Ovary (tissue), 7 donors: ENCODE measurements at regions not wholly inside any gene's neighbourhood (a gene's known extent, or its start where the extent isn't known, plus 50 kb on each side); places are given as distances from the start of the nearest gene placed in this dataset.

Experiments used
- DNase-seq, 5 donors: peaks; one replicate each; pipeline ENCODE4 v3.0.0-alpha.2; 2019 to 2020
- H3K27ac ChIP-seq, 2 donors: fragments of 200-600 bp; one replicate each; pipeline versions ENCODE4 v1.5.1 to v1.8.0; 2019 to 2022
- H3K27me3 ChIP-seq: fragments of 200-600 bp; one replicate; pipeline ENCODE4 v1.8.0; 2022
- H3K36me3 ChIP-seq: fragments of 200-600 bp; sonication (generic); one replicate; pipeline ENCODE4 v1.5.1; 2019
- H3K4me1 ChIP-seq: one replicate; pipeline ENCODE4 v1.8.1; 2013; ENCODE audit warnings: mild to moderate bottlenecking, moderate library complexity; ENCODE audit not compliant: insufficient read depth
- H3K4me3 ChIP-seq: fragments of 200-600 bp; sonication (generic); one replicate; pipeline ENCODE4 v1.5.1; 2017
- H3K9me3 ChIP-seq, 2 donors: fragments of 200-600 bp in 1 of 2; sonication (generic) in 1 of 2; one replicate each; pipeline versions ENCODE4 v1.5.1 to v1.8.1; 2013 to 2019; ENCODE audit warnings: mild to moderate bottlenecking in 1 of 2, moderate library complexity in 1 of 2
- EP300 ChIP-seq: sonication (generic); formaldehyde crosslinking; IDR thresholded peaks from one replicate; pipeline ENCODE4 v1.6.1; 2017; ENCODE audit warnings: antibody characterized with exemption
- POLR2A ChIP-seq: fragments of 450-650 bp; IDR thresholded peaks from one replicate; pipeline ENCODE4 v1.6.1; 2017; ENCODE audit warnings: antibody characterized with exemption, mild to moderate bottlenecking, moderate library complexity
- WGBS, 3 donors: extraction: QIAGEN DNeasy Blood & Tissue Kit in 1 of 3; methylation state at CpG; one replicate each; pipeline versions ENCODE4 v1.1.5 to v1.1.7; 2013 to 2017; 5-methylcytosine and 5-hydroxymethylcytosine counted together
- intact Hi-C, 4 donors: fragments of 100-400 bp; cut with DNase I; formaldehyde crosslinking; loops; one replicate each; pipeline versions ENCODE4 v1.11.0 to v1.15.1; 2022 to 2023
- TF ChIP-seq, protein P1 (sequence below), 3 donors: fragments of 450-650 bp in 2 of 3; fragments of 200-600 bp in 1 of 3; IDR thresholded peaks; one replicate each; pipeline versions ENCODE4 v1.5.1 to v1.8.0; 2016 to 2022; ENCODE audit warnings: antibody characterized with exemption in 3 of 3, mild to moderate bottlenecking in 1 of 3
- donor health status: DM: no; HTN: no; CAD: no; lungs with moderate emphysema.
- donor health status: DM: no; HTN: no; CAD: no.
- donor health status: Bipolar disorder and iron deficiency.
- donor health status: DM: no; HTN: no; CAD: no.
- donor health status: DM: yes; HTN: yes; CAD: no.

DNA sequence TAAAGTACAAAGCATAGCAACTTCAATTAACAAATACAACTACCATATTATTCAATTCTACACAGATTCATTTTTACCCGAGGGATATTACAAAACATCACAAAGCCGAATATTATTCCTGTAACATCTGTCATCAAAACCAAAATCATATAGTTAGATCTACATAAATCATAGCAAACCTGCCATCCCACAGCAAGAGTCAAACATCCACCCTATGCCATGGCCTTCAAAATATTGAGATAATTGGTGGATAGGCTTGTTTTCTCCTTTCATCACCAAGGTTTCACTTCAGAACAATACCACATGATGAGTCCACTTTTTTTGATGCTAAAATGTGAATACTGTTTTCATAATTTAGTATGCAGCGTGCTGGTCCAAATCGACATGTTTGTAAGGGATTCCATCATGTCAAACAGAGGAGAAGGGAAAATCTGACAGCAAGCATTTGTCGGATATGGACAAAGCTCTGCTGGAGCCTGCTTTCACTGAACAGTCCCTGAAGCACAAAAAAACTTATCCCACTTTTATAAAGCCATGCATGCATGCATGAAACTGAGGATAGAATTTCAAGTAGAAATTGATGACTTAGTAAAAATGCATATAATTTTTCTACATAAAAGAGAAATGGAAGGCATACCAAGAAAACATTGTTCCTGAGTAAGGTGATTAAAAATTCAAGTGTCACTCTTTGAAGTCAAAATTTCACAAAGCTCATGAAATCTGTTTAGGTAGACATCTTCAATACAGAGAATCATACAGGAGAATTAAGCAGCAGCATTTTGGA is 494.1 kb downstream of the HACE1 start:
- WGBS, 3 donors: 80 to 87% (median 83%) methylated on average over 5 of the region's 5 CpGs
- no peak for DNase-seq

DNA sequence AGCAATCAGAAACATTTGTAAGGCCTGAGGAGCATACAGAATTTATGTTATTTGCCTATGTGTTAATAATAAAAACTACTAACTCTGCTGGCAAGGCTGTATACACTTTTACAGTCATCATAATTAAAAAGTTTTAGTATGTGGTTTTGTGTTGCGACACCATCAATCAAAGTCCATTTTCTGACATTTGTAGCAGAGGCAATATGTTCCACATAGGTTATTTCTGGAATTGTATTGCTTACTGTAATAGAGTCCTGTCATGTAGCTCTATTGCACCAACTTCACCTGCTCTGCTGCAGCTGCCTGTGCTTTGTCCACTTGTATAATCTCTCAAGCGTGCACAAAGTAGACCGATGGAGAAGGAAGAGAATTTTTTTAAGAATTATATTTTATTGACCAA is 501.8 kb downstream of the HACE1 start:
- DNase-seq: no peak
- Histone ChIP-seq H3K9me3 (no peaks in the 10 kb centered on the region), H3K36me3 (no peaks in the 10 kb centered on the region), H3K4me1 (no peaks in the 10 kb centered on the region), H3K4me3 (no peak overlapping the region), H3K27me3 (no peaks in the 10 kb centered on the region), H3K27ac (no peak overlapping the region)
- 94% methylated on average over 3 of the region's 3 CpGs for WGBS, 3 donors
- intact Hi-C loops: no loop called here
- TF ChIP-seq, protein P1, sequence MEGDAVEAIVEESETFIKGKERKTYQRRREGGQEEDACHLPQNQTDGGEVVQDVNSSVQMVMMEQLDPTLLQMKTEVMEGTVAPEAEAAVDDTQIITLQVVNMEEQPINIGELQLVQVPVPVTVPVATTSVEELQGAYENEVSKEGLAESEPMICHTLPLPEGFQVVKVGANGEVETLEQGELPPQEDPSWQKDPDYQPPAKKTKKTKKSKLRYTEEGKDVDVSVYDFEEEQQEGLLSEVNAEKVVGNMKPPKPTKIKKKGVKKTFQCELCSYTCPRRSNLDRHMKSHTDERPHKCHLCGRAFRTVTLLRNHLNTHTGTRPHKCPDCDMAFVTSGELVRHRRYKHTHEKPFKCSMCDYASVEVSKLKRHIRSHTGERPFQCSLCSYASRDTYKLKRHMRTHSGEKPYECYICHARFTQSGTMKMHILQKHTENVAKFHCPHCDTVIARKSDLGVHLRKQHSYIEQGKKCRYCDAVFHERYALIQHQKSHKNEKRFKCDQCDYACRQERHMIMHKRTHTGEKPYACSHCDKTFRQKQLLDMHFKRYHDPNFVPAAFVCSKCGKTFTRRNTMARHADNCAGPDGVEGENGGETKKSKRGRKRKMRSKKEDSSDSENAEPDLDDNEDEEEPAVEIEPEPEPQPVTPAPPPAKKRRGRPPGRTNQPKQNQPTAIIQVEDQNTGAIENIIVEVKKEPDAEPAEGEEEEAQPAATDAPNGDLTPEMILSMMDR (IDR thresholded peaks at IDR 0.05): no peak
- no peak for TF ChIP-seq EP300
- TF ChIP-seq POLR2A: no peak

More for the DNA sequence above, 494.1 kb downstream of the HACE1 start:
- Histone ChIP-seq H3K4me1 (no peaks in the 10 kb centered on the region), H3K4me3 (no peak overlapping the region), H3K27me3 (no peaks in the 10 kb centered on the region), H3K9me3 (no peaks in the 10 kb centered on the region), H3K27ac (no peak overlapping the region), H3K36me3 (no peaks in the 10 kb centered on the region)
- intact Hi-C loops: no loop called here
- TF ChIP-seq EP300: no peak
- TF ChIP-seq POLR2A: no peak
- TF ChIP-seq, protein P1 (IDR thresholded peaks at IDR 0.05): no peak

DNA sequence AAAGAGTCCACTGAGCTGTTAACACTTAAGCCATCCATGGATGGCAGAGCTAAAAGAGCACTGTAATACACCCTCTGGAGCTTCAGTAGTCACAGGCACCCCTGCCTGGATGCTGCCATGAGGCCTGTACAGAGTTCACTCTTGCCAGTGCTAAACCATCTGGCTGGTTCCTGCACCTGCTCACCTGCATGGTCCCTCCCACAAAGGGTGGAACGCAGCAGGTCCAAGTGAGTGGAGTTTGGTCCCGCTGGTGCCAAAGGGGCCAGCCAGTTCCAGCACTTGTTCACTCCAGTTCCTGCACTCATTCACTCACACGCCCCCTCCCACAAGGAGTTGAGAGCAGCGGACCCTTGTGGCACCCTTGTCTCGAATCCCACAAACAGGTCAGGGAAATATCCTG is 503.5 kb downstream of the HACE1 start:
- TF ChIP-seq EP300 (no peak), POLR2A (no peak)
- TF ChIP-seq, protein P1 (IDR thresholded peaks at IDR 0.05): no peak
- intact Hi-C loops: no loop called here
- WGBS, 3 donors: 86 to 92% (median 91%) methylated on average over 5 of the region's 5 CpGs
- Histone ChIP-seq H3K4me1 (no peaks in the 10 kb centered on the region), H3K36me3 (no peaks in the 10 kb centered on the region), H3K4me3 (no peak overlapping the region), H3K27me3 (no peaks in the 10 kb centered on the region), H3K27ac (no peak overlapping the region), H3K9me3 (no peaks in the 10 kb centered on the region)
- no peak for DNase-seq

DNA sequence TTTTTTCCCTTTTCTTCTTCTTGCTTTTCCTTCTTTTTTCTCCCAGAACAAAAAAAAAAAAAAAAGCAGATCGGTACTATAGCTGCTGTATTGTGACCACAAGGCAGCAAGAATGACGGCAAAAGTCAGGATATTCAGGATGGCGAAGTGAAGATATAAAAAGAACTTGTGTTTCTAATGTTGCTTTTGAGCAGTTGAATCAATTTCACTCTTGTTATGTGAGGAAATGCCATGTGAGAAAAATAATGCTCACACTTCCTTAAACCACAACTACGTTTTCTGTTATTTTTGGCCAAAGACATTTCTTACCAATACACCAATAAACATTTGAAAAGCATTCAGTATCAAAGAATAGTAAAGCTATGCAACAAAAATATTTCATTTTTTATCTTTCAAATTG is 510.5 kb downstream of the HACE1 start:
- no peak for DNase-seq
- intact Hi-C loops: no loop called here
- TF ChIP-seq POLR2A: no peak
- no peak for TF ChIP-seq EP300
- TF ChIP-seq, protein P1 (IDR thresholded peaks at IDR 0.05): no peak
- Histone ChIP-seq H3K27me3 (no peaks in the 10 kb centered on the region), H3K4me3 (no peak overlapping the region), H3K9me3 (peaks cover 0 to 2% of the 10 kb centered on the region in 2 donors), H3K36me3 (no peaks in the 10 kb centered on the region), H3K4me1 (no peaks in the 10 kb centered on the region), H3K27ac (no peak overlapping the region)
- 69 to 73% (median 69%) methylated on average over 4 of the region's 4 CpGs for WGBS, 3 donors
